ENCODE measurements at regions not wholly inside any gene's neighbourhood (a gene's known extent, or its start where the extent isn't known, plus 50 kb on each side); places are given as distances from the start of the nearest gene placed in this dataset.

- CTCF ChIA-PET: no interaction called here
- dilution Hi-C loops (cut with MboI; ENCODE audit: extremely low pct_ligation_motif_present, low sequenced_read_pairs): no loop called here
- POLR2A ChIA-PET: interaction anchor here (0.6 kb wide), 1 partner anchor 76 kb away, joined by 10 read pairs; no protein-coding TSS in a partner anchor
These were observed 693.0 kb downstream of the NR2F2 start for GRCh38 chr15:97023488-97023844.

More at GRCh38 chr15:97023488-97023844, 693.0 kb downstream of the NR2F2 start:
- no peaks in the 10 kb centered on the region for H3K79me2 ChIP-seq (ENCODE audit: control insufficient read depth, insufficient read depth, low read length)
- H3K9me1 ChIP-seq (replicated peaks; ENCODE audit: control insufficient read depth, extremely low read depth, insufficient read depth, low read length): no peaks in the 10 kb centered on the region
- no peaks in the 10 kb centered on the region for H3K27me3 ChIP-seq (ENCODE audit: control insufficient read depth in 2 of 2, insufficient read depth in 2 of 2, low read length in 2 of 2)
- FAIRE-seq: no peak
- H3K36me3 ChIP-seq (ENCODE audit: control insufficient read depth in 2 of 2, extremely low read depth in 1 of 2, insufficient read depth in 2 of 2, low read length in 2 of 2): no peaks in the 10 kb centered on the region
- no TSS peak for BruUV-seq (replicated peaks)
- H3K27ac ChIP-seq (ENCODE audit: insufficient read depth, low read depth, low read length): no peak overlapping the region
- H3K4me3 ChIP-seq (replicated peaks in 1 of 3; ENCODE audit: insufficient read depth in 1 of 3, low read depth in 1 of 3, low read length in 3 of 3): no peak overlapping the region
- TF ChIP-seq GATA2 (IDR thresholded peaks at IDR 0.05; ENCODE audit: insufficient read depth, insufficient read length, low read depth, low read length) (no peak), POLR2A (IDR thresholded peaks at IDR 0.05; ENCODE audit: low read depth, low read length) (no peak), MYC (IDR thresholded peaks at IDR 0.05; ENCODE audit: low read depth, low read length) (no peak), FOS (IDR thresholded peaks at IDR 0.05; ENCODE audit: borderline replicate concordance, insufficient read depth, low read length) (no peak), POLR2AphosphoS5 (IDR thresholded peaks at IDR 0.05; ENCODE audit: insufficient read depth, low read depth, low read length) (no peak), EZH2 (IDR thresholded peaks at IDR 0.05; ENCODE audit: borderline replicate concordance, low read depth, low read length, severe bottlenecking) (no peak), JUN (IDR thresholded peaks at IDR 0.05; ENCODE audit: borderline replicate concordance, insufficient read depth, insufficient read length, low read depth) (no peak)
- TF ChIP-seq, protein P1, sequence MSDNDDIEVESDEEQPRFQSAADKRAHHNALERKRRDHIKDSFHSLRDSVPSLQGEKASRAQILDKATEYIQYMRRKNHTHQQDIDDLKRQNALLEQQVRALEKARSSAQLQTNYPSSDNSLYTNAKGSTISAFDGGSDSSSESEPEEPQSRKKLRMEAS (IDR thresholded peaks at IDR 0.05; ENCODE audit: insufficient read depth, insufficient read length): no peak
- TF ChIP-seq, protein P2, sequence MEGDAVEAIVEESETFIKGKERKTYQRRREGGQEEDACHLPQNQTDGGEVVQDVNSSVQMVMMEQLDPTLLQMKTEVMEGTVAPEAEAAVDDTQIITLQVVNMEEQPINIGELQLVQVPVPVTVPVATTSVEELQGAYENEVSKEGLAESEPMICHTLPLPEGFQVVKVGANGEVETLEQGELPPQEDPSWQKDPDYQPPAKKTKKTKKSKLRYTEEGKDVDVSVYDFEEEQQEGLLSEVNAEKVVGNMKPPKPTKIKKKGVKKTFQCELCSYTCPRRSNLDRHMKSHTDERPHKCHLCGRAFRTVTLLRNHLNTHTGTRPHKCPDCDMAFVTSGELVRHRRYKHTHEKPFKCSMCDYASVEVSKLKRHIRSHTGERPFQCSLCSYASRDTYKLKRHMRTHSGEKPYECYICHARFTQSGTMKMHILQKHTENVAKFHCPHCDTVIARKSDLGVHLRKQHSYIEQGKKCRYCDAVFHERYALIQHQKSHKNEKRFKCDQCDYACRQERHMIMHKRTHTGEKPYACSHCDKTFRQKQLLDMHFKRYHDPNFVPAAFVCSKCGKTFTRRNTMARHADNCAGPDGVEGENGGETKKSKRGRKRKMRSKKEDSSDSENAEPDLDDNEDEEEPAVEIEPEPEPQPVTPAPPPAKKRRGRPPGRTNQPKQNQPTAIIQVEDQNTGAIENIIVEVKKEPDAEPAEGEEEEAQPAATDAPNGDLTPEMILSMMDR (IDR thresholded peaks at IDR 0.05; ENCODE audit: extremely low read depth in 1 of 2, insufficient read depth in 1 of 2, low read depth in 1 of 2, low read length in 2 of 2): no peak
- H3K9me3 ChIP-seq (replicated peaks; ENCODE audit: control insufficient read depth, insufficient read depth, low read length): no peaks in the 10 kb centered on the region
- no peak overlapping the region for H3K4me2 ChIP-seq (ENCODE audit: insufficient read depth, low read length)
- H2AFZ ChIP-seq (ENCODE audit: low read depth, low read length): no peak overlapping the region
- no peak overlapping the region for H3K9ac ChIP-seq (replicated peaks; ENCODE audit: extremely low read depth, insufficient read depth, low read length)
- intact Hi-C loops (cut with micrococcal nuclease): loop anchor here (2.0 kb wide), 1 partner anchor 31 kb away; no protein-coding TSS in a partner anchor
- no peaks in the 10 kb centered on the region for H3K4me1 ChIP-seq (ENCODE audit: control insufficient read depth, extremely low read depth, insufficient read depth, low read length)
- peak; percentile 16 for DNase-seq (ENCODE audit: low read depth, low spot score)
- no peaks in the 10 kb centered on the region for H4K20me1 ChIP-seq (replicated peaks; ENCODE audit: control insufficient read depth, extremely low read depth, insufficient read depth, low read length)

Data from endothelial cell of umbilical vein (primary cell).